GM12878 (cell line): ENCODE measurements at regions not wholly inside any gene's neighbourhood (a gene's known extent, or its start where the extent isn't known, plus 50 kb on each side); places are given as distances from the start of the nearest gene placed in this dataset.

ENCODE experiments used
- BCL11A ChIP-seq: IDR thresholded peaks from 2 replicates; pipeline ENCODE4 v1.6.1; 2011; ENCODE audit warnings: low read depth, low read length
- CHD2 ChIP-seq: IDR thresholded peaks from 2 replicates; pipeline ENCODE4 v1.6.1; 2011; ENCODE audit warnings: low read depth, low read length, improper control_type of control experiment, borderline replicate concordance
- POLR2A ChIP-seq: IDR thresholded peaks from 2 replicates; pipeline ENCODE4 v1.6.1; 2011; ENCODE audit warnings: low read depth, mild to moderate bottlenecking, low read length
- ZBTB40 ChIP-seq: fragments of 450-650 bp; IDR thresholded peaks from 2 replicates; pipeline ENCODE4 v1.6.1; 2016; ENCODE audit warnings: mild to moderate bottlenecking, moderate library complexity, borderline replicate concordance

- no peak for TF ChIP-seq POLR2A
- TF ChIP-seq ZBTB40 = no peak
- TF ChIP-seq BCL11A = no peak
- TF ChIP-seq CHD2 = no peak
Measured at GRCh38 chr2:150981826-150982225, 279.8 kb downstream of the RBM43 start.
